Mesendoderm (in vitro differentiated cells): ENCODE measurements at regions not wholly inside any gene's neighbourhood (a gene's known extent, or its start where the extent isn't known, plus 50 kb on each side); places are given as distances from the start of the nearest gene placed in this dataset.

Experiments used
- DNase-seq: peaks from one replicate; pipeline ENCODE4 v3.0.0; 2013
- H2AK5ac ChIP-seq: 2 replicates; pipeline ENCODE4 v1.6.1; 2013; ENCODE audit warnings: low read length, inconsistent platforms
- H2BK120ac ChIP-seq: 2 replicates; pipeline ENCODE4 v1.6.1; 2013; ENCODE audit warnings: low read depth, mild to moderate bottlenecking, low read length, moderate library complexity, mixed read lengths
- H2BK15ac ChIP-seq: replicated peaks from 2 replicates; pipeline ENCODE4 v1.6.1; 2013; ENCODE audit warnings: low read depth, mild to moderate bottlenecking, moderate library complexity
- H2BK5ac ChIP-seq: 2 replicates; pipeline ENCODE4 v1.6.1; 2013; ENCODE audit warnings: low read length, inconsistent platforms
- H3K18ac ChIP-seq: 2 replicates; pipeline ENCODE4 v1.6.1; 2013; ENCODE audit warnings: mild to moderate bottlenecking, low read length, mixed read lengths
- H3K23ac ChIP-seq: one replicate; pipeline ENCODE4 v1.6.1; 2013; ENCODE audit warnings: low read length
- H3K27ac ChIP-seq: 2 replicates; pipeline ENCODE4 v1.5.1; 2013; ENCODE audit warnings: low read depth, mild to moderate bottlenecking, inconsistent platforms, low read length, moderate library complexity
- H3K27me3 ChIP-seq: 2 replicates; pipeline ENCODE4 v1.6.1; 2013; ENCODE audit warnings: low read length, control low read depth, mild to moderate bottlenecking, inconsistent platforms; ENCODE audit not compliant: insufficient read depth, poor library complexity
- H3K36me3 ChIP-seq: 2 replicates; pipeline ENCODE4 v1.6.1; 2013; ENCODE audit warnings: low read length, inconsistent platforms; ENCODE audit not compliant: control insufficient read depth, insufficient read depth
- H3K4ac ChIP-seq: one replicate; pipeline ENCODE4 v1.6.1; 2013; ENCODE audit warnings: low read depth, mild to moderate bottlenecking, low read length, moderate library complexity
- H3K4me1 ChIP-seq: 2 replicates; pipeline ENCODE4 v1.6.1; 2013; ENCODE audit warnings: low read depth, low read length, inconsistent platforms; ENCODE audit not compliant: control insufficient read depth
- H3K4me2 ChIP-seq: 2 replicates; pipeline ENCODE4 v1.6.1; 2013; ENCODE audit warnings: low read length
- H3K4me3 ChIP-seq: 2 replicates; pipeline ENCODE4 v1.5.1; 2013; ENCODE audit warnings: mild to moderate bottlenecking, low read length
- H3K56ac ChIP-seq: one replicate; pipeline ENCODE4 v1.6.1; 2013; ENCODE audit warnings: low read length
- H3K79me1 ChIP-seq: 2 replicates; pipeline ENCODE4 v1.6.1; 2013; ENCODE audit warnings: low read length, inconsistent platforms
- H3K79me2 ChIP-seq: 2 replicates; pipeline ENCODE4 v1.6.1; 2013; ENCODE audit warnings: mild to moderate bottlenecking, low read length; ENCODE audit not compliant: control insufficient read depth, insufficient read depth
- H3K9ac ChIP-seq: 2 replicates; pipeline ENCODE4 v1.6.1; 2013; ENCODE audit warnings: low read length, inconsistent platforms
- H4K5ac ChIP-seq: one replicate; pipeline ENCODE4 v1.6.1; 2013; ENCODE audit warnings: low read length
- H4K8ac ChIP-seq: one replicate; pipeline ENCODE4 v1.6.1; 2013; ENCODE audit warnings: low read depth, mild to moderate bottlenecking, control low read depth, low read length, moderate library complexity
- WGBS: extraction: QIAGEN DNeasy Blood & Tissue Kit; methylation state at CpG from one replicate; pipeline ENCODE4 v1.1.7; 2013; ENCODE audit warnings: low lambda C conversion rate, missing lambda C conversion rate; ENCODE audit not compliant: insufficient coverage; ENCODE audit errors: extremely low coverage; 5-methylcytosine and 5-hydroxymethylcytosine counted together

- no peak overlapping the region for H3K56ac ChIP-seq
- H2BK15ac ChIP-seq, result no peak overlapping the region
- WGBS, result no CpG with 5 or more reads among the region's 14 CpGs
- no peak overlapping the region for H3K4me2 ChIP-seq
- no peak overlapping the region for H3K4me3 ChIP-seq
- H2AK5ac ChIP-seq, result no peak overlapping the region
- H4K8ac ChIP-seq, result no peak overlapping the region
- no peaks in the 10 kb centered on the region for H3K79me1 ChIP-seq
- no peaks in the 10 kb centered on the region for H3K36me3 ChIP-seq
- H3K9ac ChIP-seq, result no peak overlapping the region
- H2BK5ac ChIP-seq, result no peak overlapping the region
- H3K4me1 ChIP-seq, result peaks cover 2% of the 10 kb centered on the region
- H3K79me2 ChIP-seq, result no peaks in the 10 kb centered on the region
- no peak overlapping the region for H2BK120ac ChIP-seq
- no peak overlapping the region for H4K5ac ChIP-seq
- peak; percentile 17 for DNase-seq
- H3K18ac ChIP-seq, result no peak overlapping the region
- H3K27me3 ChIP-seq, result no peaks in the 10 kb centered on the region
- no peak overlapping the region for H3K4ac ChIP-seq
- H3K27ac ChIP-seq, result no peak overlapping the region
- no peak overlapping the region for H3K23ac ChIP-seq
These were observed 125.1 kb upstream of the GRIP1 start for GRCh38 chr12:66803930-66804329.

- Histone ChIP-seq H3K79me2 (no peaks in the 10 kb centered on the region), H3K23ac (no peak overlapping the region), H3K18ac (no peak overlapping the region), H3K9ac (no peak overlapping the region), H3K79me1 (no peaks in the 10 kb centered on the region), H2AK5ac (no peak overlapping the region), H2BK120ac (no peak overlapping the region), H2BK15ac (no peak overlapping the region), H2BK5ac (no peak overlapping the region), H3K27me3 (no peaks in the 10 kb centered on the region), H4K5ac (no peak overlapping the region), H3K4me1 (peaks cover 2% of the 10 kb centered on the region), H3K36me3 (no peaks in the 10 kb centered on the region), H3K4me3 (no peak overlapping the region), H3K27ac (no peak overlapping the region), H4K8ac (no peak overlapping the region), H3K4ac (no peak overlapping the region), H3K56ac (no peak overlapping the region), H3K4me2 (no peak overlapping the region)
- DNase-seq, result no peak
- no CpG with 5 or more reads among the region's 6 CpGs for WGBS
These were observed 125.7 kb upstream of the GRIP1 start for GRCh38 chr12:66804563-66804974.

GRCh38 chr12:66808606-66809005 lies 129.7 kb upstream of the GRIP1 start:
- Histone ChIP-seq H2AK5ac (no peak overlapping the region), H3K23ac (no peak overlapping the region), H2BK15ac (no peak overlapping the region), H2BK5ac (no peak overlapping the region), H2BK120ac (no peak overlapping the region), H3K56ac (no peak overlapping the region), H4K5ac (no peak overlapping the region), H3K4ac (no peak overlapping the region), H3K79me1 (no peaks in the 10 kb centered on the region), H3K4me1 (peaks cover 2% of the 10 kb centered on the region), H3K27ac (no peak overlapping the region), H3K27me3 (no peaks in the 10 kb centered on the region), H3K79me2 (no peaks in the 10 kb centered on the region), H3K4me3 (no peak overlapping the region), H3K4me2 (no peak overlapping the region), H3K36me3 (no peaks in the 10 kb centered on the region), H3K18ac (no peak overlapping the region), H4K8ac (no peak overlapping the region), H3K9ac (no peak overlapping the region)
- DNase-seq, result no peak
- WGBS, result no CpG with 5 or more reads among the region's 1 CpG

- H2BK15ac ChIP-seq, result no peak overlapping the region
- no peak overlapping the region for H2BK120ac ChIP-seq
- DNase-seq, result peak; percentile 44
- no peak overlapping the region for H3K18ac ChIP-seq
- no peaks in the 10 kb centered on the region for H3K79me2 ChIP-seq
- no peak overlapping the region for H4K8ac ChIP-seq
- H3K27me3 ChIP-seq, result no peaks in the 10 kb centered on the region
- no peak overlapping the region for H4K5ac ChIP-seq
- H3K56ac ChIP-seq, result no peak overlapping the region
- H3K4ac ChIP-seq, result no peak overlapping the region
- no peaks in the 10 kb centered on the region for H3K79me1 ChIP-seq
- WGBS, result no CpG with 5 or more reads among the region's 2 CpGs
- no peak overlapping the region for H3K4me3 ChIP-seq
- no peak overlapping the region for H2AK5ac ChIP-seq
- no peaks in the 10 kb centered on the region for H3K36me3 ChIP-seq
- H3K27ac ChIP-seq, result no peak overlapping the region
- H2BK5ac ChIP-seq, result no peak overlapping the region
- no peaks in the 10 kb centered on the region for H3K4me1 ChIP-seq
- H3K4me2 ChIP-seq, result no peak overlapping the region
- no peak overlapping the region for H3K23ac ChIP-seq
- H3K9ac ChIP-seq, result no peak overlapping the region
These were observed 134.4 kb upstream of the GRIP1 start for GRCh38 chr12:66813137-66813892.

- Histone ChIP-seq H2BK15ac (no peak overlapping the region), H3K4me3 (no peak overlapping the region), H3K27ac (no peak overlapping the region), H3K18ac (no peak overlapping the region), H3K4ac (no peak overlapping the region), H4K8ac (no peak overlapping the region), H3K27me3 (no peaks in the 10 kb centered on the region), H3K4me2 (no peak overlapping the region), H4K5ac (no peak overlapping the region), H3K79me1 (no peaks in the 10 kb centered on the region), H2BK120ac (no peak overlapping the region), H3K23ac (no peak overlapping the region), H3K36me3 (no peaks in the 10 kb centered on the region), H3K79me2 (no peaks in the 10 kb centered on the region), H3K9ac (no peak overlapping the region), H3K56ac (no peak overlapping the region), H3K4me1 (no peaks in the 10 kb centered on the region), H2BK5ac (no peak overlapping the region), H2AK5ac (no peak overlapping the region)
- no peak for DNase-seq
These were observed 140.7 kb upstream of the GRIP1 start for GRCh38 chr12:66819587-66819986.

- H3K18ac ChIP-seq, result no peak overlapping the region
- DNase-seq, result no peak
- no peak overlapping the region for H3K4me3 ChIP-seq
- H3K4me1 ChIP-seq, result no peaks in the 10 kb centered on the region
- no peaks in the 10 kb centered on the region for H3K79me2 ChIP-seq
- no peak overlapping the region for H2BK15ac ChIP-seq
- no peak overlapping the region for H4K8ac ChIP-seq
- no peak overlapping the region for H3K4ac ChIP-seq
- H3K9ac ChIP-seq, result no peak overlapping the region
- no peak overlapping the region for H2AK5ac ChIP-seq
- no peak overlapping the region for H4K5ac ChIP-seq
- H3K27ac ChIP-seq, result no peak overlapping the region
- no peak overlapping the region for H3K56ac ChIP-seq
- no peaks in the 10 kb centered on the region for H3K79me1 ChIP-seq
- H2BK5ac ChIP-seq, result no peak overlapping the region
- H2BK120ac ChIP-seq, result no peak overlapping the region
- H3K27me3 ChIP-seq, result no peaks in the 10 kb centered on the region
- no peak overlapping the region for H3K4me2 ChIP-seq
- H3K36me3 ChIP-seq, result no peaks in the 10 kb centered on the region
- no peak overlapping the region for H3K23ac ChIP-seq
These were observed 144.1 kb upstream of the GRIP1 start for GRCh38 chr12:66822961-66823360.
